Ovary (tissue), 3 donors: ENCODE measurements at regions not wholly inside any gene's neighbourhood (a gene's known extent, or its start where the extent isn't known, plus 50 kb on each side); places are given as distances from the start of the nearest gene placed in this dataset.

Source experiments
- EP300 ChIP-seq: sonication (generic); formaldehyde crosslinking; IDR thresholded peaks from one replicate; pipeline ENCODE4 v1.6.1; 2017; ENCODE audit warnings: antibody characterized with exemption
- POLR2A ChIP-seq: fragments of 450-650 bp; IDR thresholded peaks from one replicate; pipeline ENCODE4 v1.6.1; 2017; ENCODE audit warnings: antibody characterized with exemption, mild to moderate bottlenecking, moderate library complexity
- TF ChIP-seq, protein P1 (sequence below), 3 donors: fragments of 450-650 bp in 2 of 3; fragments of 200-600 bp in 1 of 3; IDR thresholded peaks; one replicate each; pipeline versions ENCODE4 v1.5.1 to v1.8.0; 2016 to 2022; ENCODE audit warnings: antibody characterized with exemption in 3 of 3, mild to moderate bottlenecking in 1 of 3
- donor health status: DM: no; HTN: no; CAD: no.

DNA sequence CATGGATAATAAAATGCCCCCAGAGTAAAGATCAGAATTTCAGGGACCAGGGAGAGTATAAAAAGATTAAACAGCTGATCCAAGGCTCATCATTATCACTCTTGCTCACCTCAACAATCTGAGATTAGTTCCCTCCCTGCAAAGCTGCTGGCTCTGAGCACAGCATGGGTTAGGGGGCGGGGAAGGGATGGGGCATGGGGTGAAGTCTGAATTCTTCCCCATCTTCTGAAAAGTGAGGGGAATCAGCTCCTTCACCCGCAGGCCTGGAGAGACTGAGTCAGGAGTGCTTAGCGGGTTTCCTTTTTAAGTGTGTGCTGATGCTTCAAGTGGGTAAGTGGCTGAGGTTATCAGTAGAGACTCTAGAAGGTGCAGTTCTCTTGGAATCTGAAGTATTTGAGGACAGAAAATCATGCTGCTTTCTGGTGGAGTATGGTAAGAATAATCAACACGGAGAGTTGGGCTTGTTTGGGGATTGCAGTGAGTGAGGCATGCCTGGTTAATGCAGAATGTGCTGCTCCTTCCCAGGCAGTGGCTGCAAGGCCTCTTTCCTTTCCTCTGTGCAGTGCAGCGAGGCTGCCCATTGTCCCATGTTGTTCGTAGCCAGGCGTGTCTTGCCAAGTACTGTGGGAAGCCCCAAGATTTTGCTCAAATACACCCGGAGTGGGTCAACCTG, 59.2 kb upstream of the TRAK1 start:
- TF ChIP-seq POLR2A, result no peak
- TF ChIP-seq, protein P1, sequence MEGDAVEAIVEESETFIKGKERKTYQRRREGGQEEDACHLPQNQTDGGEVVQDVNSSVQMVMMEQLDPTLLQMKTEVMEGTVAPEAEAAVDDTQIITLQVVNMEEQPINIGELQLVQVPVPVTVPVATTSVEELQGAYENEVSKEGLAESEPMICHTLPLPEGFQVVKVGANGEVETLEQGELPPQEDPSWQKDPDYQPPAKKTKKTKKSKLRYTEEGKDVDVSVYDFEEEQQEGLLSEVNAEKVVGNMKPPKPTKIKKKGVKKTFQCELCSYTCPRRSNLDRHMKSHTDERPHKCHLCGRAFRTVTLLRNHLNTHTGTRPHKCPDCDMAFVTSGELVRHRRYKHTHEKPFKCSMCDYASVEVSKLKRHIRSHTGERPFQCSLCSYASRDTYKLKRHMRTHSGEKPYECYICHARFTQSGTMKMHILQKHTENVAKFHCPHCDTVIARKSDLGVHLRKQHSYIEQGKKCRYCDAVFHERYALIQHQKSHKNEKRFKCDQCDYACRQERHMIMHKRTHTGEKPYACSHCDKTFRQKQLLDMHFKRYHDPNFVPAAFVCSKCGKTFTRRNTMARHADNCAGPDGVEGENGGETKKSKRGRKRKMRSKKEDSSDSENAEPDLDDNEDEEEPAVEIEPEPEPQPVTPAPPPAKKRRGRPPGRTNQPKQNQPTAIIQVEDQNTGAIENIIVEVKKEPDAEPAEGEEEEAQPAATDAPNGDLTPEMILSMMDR (IDR thresholded peaks at IDR 0.05), result no peak
- no peak for TF ChIP-seq EP300
